NCI-H1048 (cell line): ENCODE measurements at regions not wholly inside any gene's neighbourhood (a gene's known extent, or its start where the extent isn't known, plus 50 kb on each side); places are given as distances from the start of the nearest gene placed in this dataset.

ENCODE experiments used
- DNase-seq: peaks from one replicate; lab custom pipeline; 2025; lab: John Stamatoyannopoulos, UW

DNA sequence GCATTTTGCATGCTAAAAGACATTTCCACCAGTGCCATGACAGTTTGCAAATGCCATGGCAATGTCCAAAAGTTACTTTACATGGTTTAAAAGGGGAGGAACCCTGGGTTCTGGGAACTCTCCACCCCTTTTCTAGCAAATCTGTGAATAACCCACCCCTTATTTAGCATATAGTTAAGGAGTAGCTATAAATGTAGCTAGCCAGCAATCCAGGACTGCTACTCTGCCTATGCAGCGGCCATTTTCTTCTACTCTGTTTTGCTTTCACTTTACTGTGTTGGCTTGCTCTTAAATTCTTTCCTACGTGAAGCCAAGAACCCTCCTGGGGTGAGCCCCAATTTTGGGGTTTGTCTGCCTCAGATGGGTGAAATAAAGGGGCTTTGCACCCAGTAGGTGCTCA lies 141.0 kb downstream of the PTPN11 start:
- DNase-seq = no peak

DNA sequence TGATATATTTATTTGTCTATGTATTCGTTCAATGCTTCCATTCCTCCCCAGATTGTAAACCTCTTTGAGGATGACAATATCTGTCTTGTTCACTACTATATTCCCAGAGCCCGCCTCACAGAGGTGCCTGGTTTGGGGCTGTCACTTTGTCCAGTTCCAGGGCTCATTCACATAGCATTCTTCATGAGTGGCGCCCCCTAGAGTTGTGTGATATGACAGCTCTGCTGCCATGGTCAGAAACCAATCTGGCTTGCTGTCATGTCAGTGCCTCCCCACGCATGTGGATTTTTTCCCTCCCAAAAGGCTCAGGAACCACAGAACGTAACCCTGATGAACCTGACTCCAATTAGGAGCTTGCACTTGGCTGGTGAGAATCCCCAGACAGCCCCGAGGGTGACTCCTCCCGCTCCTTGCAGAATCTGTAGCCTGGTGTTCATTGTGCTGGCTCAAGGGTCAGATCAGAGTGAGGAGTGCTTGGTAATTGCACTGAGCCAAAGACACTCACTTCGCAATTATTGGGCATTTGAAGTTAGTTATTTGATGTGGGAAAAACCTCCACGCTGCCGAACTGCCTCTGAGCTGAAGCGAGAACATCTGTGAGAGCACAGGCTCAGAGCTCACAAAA lies 145.5 kb downstream of the PTPN11 start:
- no peak for DNase-seq

- DNase-seq = no peak
Measured at GRCh38 chr12:112568641-112569040, 149.9 kb downstream of the PTPN11 start.

- no peak for DNase-seq
Measured at GRCh38 chr12:112570096-112570495, 151.3 kb downstream of the PTPN11 start.

- DNase-seq = no peak
Measured at GRCh38 chr12:112573141-112573540, 154.4 kb downstream of the PTPN11 start.

DNA sequence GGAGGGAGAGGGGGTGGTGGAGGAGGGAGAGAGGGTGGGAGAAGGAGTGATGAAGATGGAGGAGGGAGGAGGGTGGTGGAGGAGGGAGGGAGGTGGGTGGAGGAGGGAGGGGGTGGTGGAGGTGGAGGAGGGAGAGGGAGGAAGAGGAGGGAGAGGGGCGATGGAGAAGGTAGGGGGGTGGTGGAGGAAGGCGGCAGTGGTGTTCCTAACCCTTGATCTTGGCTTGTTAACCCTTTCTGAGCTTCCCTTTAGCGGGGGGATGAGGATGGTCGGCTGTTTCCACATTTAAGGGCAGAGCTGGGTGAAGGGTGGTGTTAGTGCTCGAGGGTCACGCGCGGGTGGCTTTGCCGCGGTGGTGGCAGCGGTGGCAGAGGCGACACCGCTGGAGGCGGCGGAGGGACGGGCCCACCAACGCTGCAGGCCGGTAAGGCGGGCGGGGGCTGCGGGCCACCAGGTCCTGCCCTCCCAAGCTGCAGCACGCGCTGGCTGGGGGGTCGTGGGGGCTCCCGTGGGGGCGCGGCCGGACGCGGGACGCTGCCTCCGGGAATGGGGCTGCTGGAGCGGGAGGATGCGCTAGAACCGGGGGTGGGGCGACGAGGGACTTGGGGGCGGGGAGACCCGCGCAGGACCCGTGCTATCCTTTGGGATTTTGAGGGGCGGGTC lies 156.3 kb downstream of the PTPN11 start:
- DNase-seq = no peak

DNA sequence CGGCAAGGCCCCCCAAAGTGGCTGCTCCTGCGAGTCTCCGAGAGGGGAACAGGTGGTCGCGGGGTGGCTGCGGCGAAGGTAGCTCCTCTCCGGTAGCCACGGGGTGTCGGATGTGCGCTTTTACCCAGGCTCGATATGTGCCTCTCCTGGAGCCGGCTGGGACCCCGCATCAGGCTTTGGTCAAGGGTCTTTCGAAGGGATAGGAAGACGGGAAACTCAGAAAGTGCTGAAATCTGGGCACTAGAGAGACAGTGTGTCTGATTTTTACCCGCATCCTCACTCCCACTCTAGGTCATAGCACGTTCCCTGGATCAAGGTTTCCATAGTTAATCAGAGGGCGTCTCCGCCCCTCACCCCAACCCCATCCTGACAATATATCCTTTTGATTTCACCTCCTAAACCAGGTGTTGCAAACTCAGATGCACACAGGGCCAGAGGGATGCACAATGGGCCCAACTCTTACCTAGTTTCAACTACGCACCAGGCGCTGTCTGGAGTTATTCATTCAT lies 156.9 kb downstream of the PTPN11 start:
- DNase-seq = no peak

GRCh38 chr12:112577473-112578329 lies 159.0 kb downstream of the PTPN11 start:
- peak; percentile 52 for DNase-seq

GRCh38 chr12:112584266-112584722 lies 165.5 kb downstream of the PTPN11 start:
- DNase-seq = peak; percentile 57

- DNase-seq = no peak
Measured at GRCh38 chr12:112586148-112586783, 167.5 kb downstream of the PTPN11 start.

DNA sequence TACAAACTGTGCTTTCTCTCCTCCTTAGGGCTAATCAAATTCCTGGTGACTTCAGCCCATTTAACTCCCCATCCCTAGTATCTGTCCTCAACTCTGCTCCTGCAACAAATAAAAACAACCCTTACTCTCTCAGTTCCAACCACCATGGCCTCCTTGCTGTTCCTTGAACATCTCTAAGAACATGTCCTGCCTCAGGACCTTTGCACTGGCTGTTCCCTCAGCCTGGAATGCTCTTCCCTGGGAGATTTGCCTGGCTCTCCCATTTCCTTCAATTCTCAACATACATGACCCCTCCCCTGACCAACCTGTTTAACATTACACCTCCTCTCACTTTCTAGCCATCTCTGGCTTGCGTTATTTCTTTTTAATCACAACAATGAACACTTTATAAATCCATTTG lies 170.5 kb downstream of the PTPN11 start:
- no peak for DNase-seq

GRCh38 chr12:112590281-112590680 lies 171.5 kb downstream of the PTPN11 start:
- no peak for DNase-seq

DNA sequence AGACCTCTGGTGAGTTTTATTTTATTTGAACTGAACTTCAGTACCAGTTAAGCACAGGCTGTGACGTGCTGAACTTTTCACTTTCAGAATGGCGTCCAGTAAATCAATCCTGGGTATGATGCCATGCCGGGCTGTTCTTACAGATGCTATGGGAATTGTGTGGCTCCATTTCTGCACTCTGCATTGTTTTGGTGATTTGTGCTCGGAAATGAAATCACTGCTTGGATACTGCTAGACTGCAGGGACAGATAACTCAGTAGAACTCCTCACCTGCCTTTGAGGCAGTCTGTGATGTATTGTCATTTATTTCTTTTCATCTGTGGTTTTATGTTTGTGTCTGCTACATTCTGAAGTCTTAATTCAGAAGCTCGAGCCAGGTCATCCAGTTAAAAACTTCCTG lies 172.7 kb downstream of the PTPN11 start:
- DNase-seq = no peak

- no peak for DNase-seq
Measured at GRCh38 chr12:112595410-112595809, 176.7 kb downstream of the PTPN11 start.

GRCh38 chr12:112597986-112598385 lies 179.2 kb downstream of the PTPN11 start:
- no peak for DNase-seq

DNA sequence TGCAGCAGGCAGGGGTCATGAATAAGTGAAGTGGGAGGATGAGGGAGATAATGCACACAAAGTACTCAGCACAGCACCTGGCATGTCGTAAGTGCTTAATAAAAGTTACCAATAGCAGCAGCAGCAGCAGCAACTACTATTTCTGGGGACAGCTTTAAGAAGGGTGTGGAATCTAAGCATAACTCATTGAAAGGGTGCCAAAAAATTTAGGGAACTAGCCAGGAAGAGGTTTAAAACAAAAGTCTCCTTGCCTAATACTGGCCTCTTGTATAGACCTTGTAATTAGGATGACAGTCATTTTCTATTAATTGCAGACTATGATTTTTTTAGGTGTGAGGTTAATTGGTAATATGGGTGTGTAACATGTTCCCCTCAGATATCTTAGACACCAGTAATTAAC lies 179.9 kb downstream of the PTPN11 start:
- no peak for DNase-seq

- DNase-seq = no peak
Measured at GRCh38 chr12:112599871-112600270, 181.1 kb downstream of the PTPN11 start.

- no peak for DNase-seq
Measured at GRCh38 chr12:112602150-112602549, 183.4 kb downstream of the PTPN11 start.

DNA sequence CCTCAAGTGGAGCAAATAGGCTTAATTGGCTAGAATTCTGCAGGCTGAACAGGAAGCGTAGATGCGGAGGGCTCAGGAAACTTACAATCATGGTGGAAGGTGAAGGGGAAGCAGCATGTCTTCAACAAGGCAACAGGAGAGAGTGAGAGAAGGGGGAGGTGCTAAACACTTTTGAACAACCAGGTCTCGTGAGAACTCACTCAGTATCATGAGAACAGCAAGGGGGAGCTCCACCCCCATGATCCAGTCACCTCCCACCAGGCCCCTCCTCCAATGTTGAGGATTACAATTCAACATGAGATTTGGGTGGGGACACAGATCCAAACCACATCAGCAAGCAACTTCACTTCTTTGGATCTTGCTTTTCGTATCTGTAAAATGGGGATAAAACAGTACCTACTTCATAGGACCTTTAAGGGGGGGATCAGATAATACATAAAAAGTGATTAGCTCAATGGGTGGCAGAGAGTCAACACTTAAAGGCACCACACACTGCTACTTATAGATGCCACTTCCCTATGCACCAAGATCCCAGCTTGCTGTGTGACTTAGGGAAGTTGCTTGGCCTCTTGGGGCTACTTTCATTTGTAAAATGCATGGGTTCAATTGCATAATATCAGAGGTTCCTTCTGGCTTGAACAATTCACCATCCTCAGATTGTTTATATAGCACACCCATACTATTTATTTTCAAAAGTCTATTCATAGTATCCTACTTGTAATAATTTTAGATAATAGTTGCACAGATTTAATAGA lies 184.8 kb upstream of the RPH3A start:
- DNase-seq = no peak

DNA sequence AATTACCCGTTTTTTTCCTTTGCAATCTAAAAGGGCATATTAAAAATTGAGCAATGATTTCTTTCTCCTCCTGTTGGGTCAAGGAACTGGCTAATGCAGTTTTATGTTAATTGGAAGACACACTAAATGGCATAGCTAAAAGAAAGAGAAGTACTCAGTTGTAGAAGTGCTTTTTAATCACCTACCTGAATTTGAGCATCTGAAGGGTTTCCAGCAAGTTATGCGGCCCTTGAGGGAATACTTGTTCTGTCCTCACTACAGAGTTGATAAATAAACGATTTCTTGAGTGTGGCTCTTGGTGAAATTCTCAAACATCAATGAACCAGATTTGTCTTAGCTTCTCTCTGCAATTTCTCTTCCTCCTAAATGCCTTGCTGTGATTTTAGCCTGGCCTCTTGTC lies 184.1 kb upstream of the RPH3A start:
- DNase-seq = no peak

GRCh38 chr12:112611908-112612307 lies 179.6 kb upstream of the RPH3A start:
- no peak for DNase-seq

- no peak for DNase-seq
Measured at GRCh38 chr12:112615196-112615595, 176.4 kb upstream of the RPH3A start.
